Neuronal stem cell (in vitro differentiated cells): ENCODE measurements at regions not wholly inside any gene's neighbourhood (a gene's known extent, or its start where the extent isn't known, plus 50 kb on each side); places are given as distances from the start of the nearest gene placed in this dataset.
A peak's percentile ranks its signal among the peaks of the same experiment; 100 is the strongest.

Experiments used
- DNase-seq: peaks from one replicate; pipeline ENCODE4 v3.0.0-alpha.2; 2013; ENCODE audit warnings: low spot score
- H2AFZ ChIP-seq: one replicate; pipeline ENCODE4 v1.6.1; 2013; ENCODE audit warnings: mild to moderate bottlenecking, low read length, inconsistent platforms
- H2AK5ac ChIP-seq: 2 replicates; pipeline ENCODE4 v1.6.1; 2013; ENCODE audit warnings: low read depth, mild to moderate bottlenecking, inconsistent platforms, low read length, moderate library complexity, mixed read lengths
- H2BK120ac ChIP-seq: 2 replicates; pipeline ENCODE4 v1.6.1; 2013; ENCODE audit warnings: low read depth, mild to moderate bottlenecking, inconsistent platforms, low read length, moderate library complexity, mixed read lengths
- H2BK12ac ChIP-seq: one replicate; pipeline ENCODE4 v1.6.1; 2013; ENCODE audit warnings: low read length, inconsistent platforms
- H2BK15ac ChIP-seq: 2 replicates; pipeline ENCODE4 v1.6.1; 2013; ENCODE audit warnings: mild to moderate bottlenecking, low read length, inconsistent platforms, mixed read lengths
- H2BK5ac ChIP-seq: one replicate; pipeline ENCODE4 v1.6.1; 2013; ENCODE audit warnings: inconsistent platforms, mild to moderate bottlenecking, low read length, moderate library complexity
- H3K14ac ChIP-seq: one replicate; pipeline ENCODE4 v1.6.1; 2013; ENCODE audit warnings: low read length, inconsistent platforms
- H3K18ac ChIP-seq: 2 replicates; pipeline ENCODE4 v1.6.1; 2013; ENCODE audit warnings: low read length, inconsistent platforms
- H3K23ac ChIP-seq: 2 replicates; pipeline ENCODE4 v1.6.1; 2013; ENCODE audit warnings: low read depth, mild to moderate bottlenecking, mixed read lengths, low read length, inconsistent platforms; ENCODE audit not compliant: poor library complexity
- H3K27ac ChIP-seq: replicated peaks from 3 replicates; pipeline ENCODE4 v1.5.1; 2013; ENCODE audit warnings: low read length, inconsistent platforms
- H3K27me3 ChIP-seq, 3 experiments: 2 replicates each; pipeline ENCODE4 v1.6.1; 2013; ENCODE audit warnings: low read length in 3 of 3, mild to moderate bottlenecking in 2 of 3, inconsistent platforms in 1 of 3, low read depth in 1 of 3, mixed read lengths in 1 of 3, moderate library complexity in 1 of 3; ENCODE audit not compliant: control insufficient read depth in 3 of 3, insufficient read depth in 3 of 3
- H3K36me3 ChIP-seq, 2 donors: replicated peaks in 1 of 2; 2 replicates each; pipeline ENCODE4 v1.6.1; 2013; ENCODE audit warnings: low read length in 2 of 2; ENCODE audit not compliant: control insufficient read depth in 2 of 2, insufficient read depth in 2 of 2
- H3K4ac ChIP-seq: 2 replicates; pipeline ENCODE4 v1.6.1; 2013; ENCODE audit warnings: inconsistent platforms, mild to moderate bottlenecking, low read length, moderate library complexity
- H3K4me1 ChIP-seq, 2 donors: 1 replicate in 1 of 2; 2 replicates in 1 of 2; pipeline ENCODE4 v1.6.1; 2013; ENCODE audit warnings: low read length in 2 of 2, low read depth in 1 of 2; ENCODE audit not compliant: control insufficient read depth in 2 of 2, insufficient read depth in 1 of 2
- H3K4me2 ChIP-seq: one replicate; pipeline ENCODE4 v1.6.1; 2013; ENCODE audit warnings: mild to moderate bottlenecking, low read length, inconsistent platforms; ENCODE audit not compliant: insufficient read depth, poor library complexity, severe bottlenecking
- H3K4me3 ChIP-seq, 2 donors: 2 replicates each; pipeline ENCODE4 v1.5.1; 2013; ENCODE audit warnings: low read length in 2 of 2, mild to moderate bottlenecking in 2 of 2, inconsistent platforms in 1 of 2, moderate library complexity in 1 of 2
- H3K79me1 ChIP-seq: one replicate; pipeline ENCODE4 v1.6.1; 2013; ENCODE audit warnings: low read depth, mild to moderate bottlenecking, inconsistent platforms, low read length, moderate library complexity
- H3K9ac ChIP-seq: one replicate; pipeline ENCODE4 v1.6.1; 2013; ENCODE audit warnings: mild to moderate bottlenecking, low read depth, low read length, inconsistent platforms; ENCODE audit not compliant: poor library complexity
- H3K9me3 ChIP-seq, 2 donors: replicated peaks in 1 of 2; 2 replicates each; pipeline versions ENCODE3 to v1.6.1; 2013; ENCODE audit warnings: low read length in 2 of 2, mild to moderate bottlenecking in 2 of 2, inconsistent platforms in 1 of 2, low read depth in 1 of 2, mixed read lengths in 1 of 2, moderate library complexity in 1 of 2; ENCODE audit not compliant: control insufficient read depth in 2 of 2, insufficient read depth in 1 of 2
- H4K8ac ChIP-seq: one replicate; pipeline ENCODE4 v1.6.1; 2013; ENCODE audit warnings: low read depth, mild to moderate bottlenecking, inconsistent platforms, low read length, moderate library complexity
- H4K91ac ChIP-seq: one replicate; pipeline ENCODE4 v1.6.1; 2013; ENCODE audit warnings: low read length, low read depth, mild to moderate bottlenecking, inconsistent platforms; ENCODE audit not compliant: poor library complexity
- WGBS, 2 donors: extraction: QIAGEN DNeasy Blood & Tissue Kit; methylation state at CpG; one replicate each; pipeline ENCODE4 v1.1.7; 2013; ENCODE audit warnings: missing lambda C conversion rate in 2 of 2, mixed read lengths in 1 of 2; ENCODE audit not compliant: insufficient read length in 2 of 2, insufficient replicate concordance in 1 of 2; ENCODE audit errors: extremely low coverage in 2 of 2; 5-methylcytosine and 5-hydroxymethylcytosine counted together

- no peak overlapping the region for H4K91ac ChIP-seq
- no peak overlapping the region for H2AFZ ChIP-seq
- no peak overlapping the region for H4K8ac ChIP-seq
- H3K14ac ChIP-seq, result no peak overlapping the region
- DNase-seq, result no peak
- no peaks in the 10 kb centered on the region for H3K9me3 ChIP-seq
- no peak overlapping the region for H3K9ac ChIP-seq
- no peak overlapping the region for H3K18ac ChIP-seq
- H2BK15ac ChIP-seq, result no peak overlapping the region
- no peak overlapping the region for H2BK120ac ChIP-seq
- H3K4me1 ChIP-seq, result peaks cover 0 to 4% of the 10 kb centered on the region in 2 donors
- no CpG with 5 or more reads among the region's 8 CpGs for WGBS, 2 donors
- H3K23ac ChIP-seq, result no peak overlapping the region
- H2BK12ac ChIP-seq, result no peak overlapping the region
- H3K27ac ChIP-seq, result no peak overlapping the region
- H2AK5ac ChIP-seq, result no peak overlapping the region
- H3K4me3 ChIP-seq, result no peak overlapping the region
- H3K27me3 ChIP-seq, result peaks cover 0 to 33% (median 0%) of the 10 kb centered on the region in 3 experiments
- H3K4me2 ChIP-seq, result no peak overlapping the region
- no peaks in the 10 kb centered on the region for H3K36me3 ChIP-seq
- H3K79me1 ChIP-seq, result no peaks in the 10 kb centered on the region
- no peak overlapping the region for H2BK5ac ChIP-seq
- no peak overlapping the region for H3K4ac ChIP-seq
Measured at GRCh38 chr5:14008819-14009311, 64.4 kb upstream of the DNAH5 start.

GRCh38 chr5:14006823-14007520 lies 62.5 kb upstream of the DNAH5 start:
- no peak overlapping the region for H4K8ac ChIP-seq
- H3K18ac ChIP-seq, result no peak overlapping the region
- no peak overlapping the region for H2AFZ ChIP-seq
- no peaks in the 10 kb centered on the region for H3K79me1 ChIP-seq
- H2BK15ac ChIP-seq, result no peak overlapping the region
- H2BK5ac ChIP-seq, result no peak overlapping the region
- H3K4ac ChIP-seq, result no peak overlapping the region
- no peak for DNase-seq
- no peak overlapping the region for H3K23ac ChIP-seq
- no peak overlapping the region for H3K4me3 ChIP-seq
- H3K4me1 ChIP-seq, result peaks cover 0 to 4% of the 10 kb centered on the region in 2 donors
- H3K27ac ChIP-seq, result no peak overlapping the region
- H3K36me3 ChIP-seq, result no peaks in the 10 kb centered on the region
- no peak overlapping the region for H2BK120ac ChIP-seq
- H3K9ac ChIP-seq, result no peak overlapping the region
- peak overlapping the region; percentile 10 for H3K14ac ChIP-seq
- H4K91ac ChIP-seq, result no peak overlapping the region
- no CpG with 5 or more reads among the region's 6 CpGs for WGBS, 2 donors
- H3K27me3 ChIP-seq, result peaks cover 0 to 26% (median 0%) of the 10 kb centered on the region in 3 experiments
- H3K4me2 ChIP-seq, result no peak overlapping the region
- H2AK5ac ChIP-seq, result no peak overlapping the region
- H2BK12ac ChIP-seq, result no peak overlapping the region
- H3K9me3 ChIP-seq, result peaks cover 0 to 2% of the 10 kb centered on the region in 2 donors

GRCh38 chr5:14004598-14005394 lies 60.3 kb upstream of the DNAH5 start:
- H2BK5ac ChIP-seq, result no peak overlapping the region
- DNase-seq, result no peak
- H3K14ac ChIP-seq, result no peak overlapping the region
- no peaks in the 10 kb centered on the region for H3K79me1 ChIP-seq
- H3K36me3 ChIP-seq, result no peaks in the 10 kb centered on the region
- no peak overlapping the region for H2BK120ac ChIP-seq
- H3K18ac ChIP-seq, result no peak overlapping the region
- no peak overlapping the region for H3K27ac ChIP-seq
- no peak overlapping the region for H4K91ac ChIP-seq
- no peak overlapping the region for H3K9ac ChIP-seq
- H3K4me1 ChIP-seq, result no peaks in the 10 kb centered on the region
- WGBS, 2 donors, result no CpG with 5 or more reads among the region's 6 CpGs
- H3K9me3 ChIP-seq, result peaks cover 0 to 2% of the 10 kb centered on the region in 2 donors
- no peak overlapping the region for H3K4ac ChIP-seq
- no peak overlapping the region for H2BK12ac ChIP-seq
- H2AFZ ChIP-seq, result no peak overlapping the region
- H3K27me3 ChIP-seq, result peaks cover 0 to 15% (median 0%) of the 10 kb centered on the region in 3 experiments
- H2BK15ac ChIP-seq, result no peak overlapping the region
- no peak overlapping the region for H4K8ac ChIP-seq
- no peak overlapping the region for H3K23ac ChIP-seq
- H3K4me3 ChIP-seq, result no peak overlapping the region
- H2AK5ac ChIP-seq, result no peak overlapping the region
- no peak overlapping the region for H3K4me2 ChIP-seq

- Histone ChIP-seq H3K4me1 (no peaks in the 10 kb centered on the region), H2BK12ac (no peak overlapping the region), H3K23ac (no peak overlapping the region), H3K9me3 (peaks cover 0 to 2% of the 10 kb centered on the region in 2 donors), H2AFZ (no peak overlapping the region), H3K4me3 (no peak overlapping the region), H3K36me3 (no peaks in the 10 kb centered on the region), H4K91ac (no peak overlapping the region), H3K79me1 (no peaks in the 10 kb centered on the region), H2BK120ac (no peak overlapping the region), H3K4ac (no peak overlapping the region), H4K8ac (no peak overlapping the region), H3K14ac (no peak overlapping the region), H3K27me3 (peaks cover 0 to 7% (median 0%) of the 10 kb centered on the region in 3 experiments), H3K27ac (no peak overlapping the region), H2BK5ac (no peak overlapping the region), H2BK15ac (no peak overlapping the region), H3K9ac (no peak overlapping the region), H3K18ac (no peak overlapping the region), H3K4me2 (no peak overlapping the region), H2AK5ac (no peak overlapping the region)
- DNase-seq, result no peak
- no CpG with 5 or more reads among the region's 4 CpGs for WGBS, 2 donors
Measured at GRCh38 chr5:14003936-14004335, 59.4 kb upstream of the DNAH5 start.
